HepG2 (cell line): ENCODE measurements at regions not wholly inside any gene's neighbourhood (a gene's known extent, or its start where the extent isn't known, plus 50 kb on each side); places are given as distances from the start of the nearest gene placed in this dataset.

Experiments used
- POLR2A ChIP-seq, 2 experiments: IDR thresholded peaks; 2 replicates each; pipeline ENCODE4 v1.6.1; 2011; ENCODE audit warnings: low read depth in 2 of 2, low read length in 2 of 2, mild to moderate bottlenecking in 1 of 2, moderate library complexity in 1 of 2; ENCODE audit not compliant: insufficient read depth in 1 of 2
- SIN3B ChIP-seq: fragments of 150-350 bp; IDR thresholded peaks from 2 replicates; pipeline ENCODE4 v1.6.1; 2014; ENCODE audit warnings: low read length
- SRSF9 ChIP-seq: fragments of 200-400 bp; formaldehyde crosslinking; IDR thresholded peaks from 2 replicates; pipeline ENCODE4 v1.6.1; 2018; ENCODE audit warnings: borderline replicate concordance, mild to moderate bottlenecking, low read depth, low read length; ENCODE audit not compliant: insufficient read depth, poor library complexity, severe bottlenecking
- ZNF34 ChIP-seq: sonication (generic); formaldehyde crosslinking; IDR thresholded peaks from 2 replicates; pipeline ENCODE4 v1.4.0; 2020; ENCODE audit warnings: mild to moderate bottlenecking, missing genetic modification reagents, borderline replicate concordance
- TF ChIP-seq, protein P1 (sequence below): sonication (generic); formaldehyde crosslinking; IDR thresholded peaks from 2 replicates; pipeline ENCODE4 v1.5.0; 2020; ENCODE audit warnings: mild to moderate bottlenecking, missing genetic modification reagents, moderate library complexity
- TF ChIP-seq, protein P2 (sequence below): sonication (generic); formaldehyde crosslinking; IDR thresholded peaks from 2 replicates; pipeline ENCODE4 v1.8.0; 2022; ENCODE audit warnings: missing genetic modification reagents, mild to moderate bottlenecking, borderline replicate concordance

DNA sequence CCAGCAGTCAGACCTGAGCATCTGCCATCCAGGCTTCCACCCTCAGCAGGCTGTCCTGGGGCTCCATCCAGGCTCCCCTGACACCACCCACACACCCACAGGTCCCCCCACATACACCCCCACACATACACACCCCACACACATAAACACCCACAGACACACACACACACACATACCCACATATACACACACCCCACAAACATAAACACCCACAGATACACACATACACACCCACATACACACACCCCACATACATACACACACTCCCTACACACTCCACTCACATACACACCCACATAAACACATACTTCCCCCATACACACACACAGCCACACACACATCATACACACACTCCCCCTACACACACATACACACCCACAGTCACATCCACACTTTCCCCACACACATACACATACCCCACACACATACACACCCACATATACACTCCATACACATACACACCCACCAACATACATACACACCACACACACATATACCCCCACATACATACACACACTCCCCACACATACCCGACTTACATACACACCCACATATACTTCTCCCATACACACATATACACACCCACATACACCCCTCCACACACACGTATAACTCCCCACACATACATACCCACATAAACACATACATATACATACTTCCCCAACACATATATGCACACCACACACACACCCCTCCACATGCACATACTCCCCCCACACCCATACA lies 183.3 kb upstream of the ETAA1 start:
- no peak for TF ChIP-seq SRSF9
- no peak for TF ChIP-seq POLR2A (IDR thresholded peaks at IDR 0.05; ENCODE audit: insufficient read depth in 1 of 2, low read depth in 2 of 2, low read length in 2 of 2)
- TF ChIP-seq, protein P1, sequence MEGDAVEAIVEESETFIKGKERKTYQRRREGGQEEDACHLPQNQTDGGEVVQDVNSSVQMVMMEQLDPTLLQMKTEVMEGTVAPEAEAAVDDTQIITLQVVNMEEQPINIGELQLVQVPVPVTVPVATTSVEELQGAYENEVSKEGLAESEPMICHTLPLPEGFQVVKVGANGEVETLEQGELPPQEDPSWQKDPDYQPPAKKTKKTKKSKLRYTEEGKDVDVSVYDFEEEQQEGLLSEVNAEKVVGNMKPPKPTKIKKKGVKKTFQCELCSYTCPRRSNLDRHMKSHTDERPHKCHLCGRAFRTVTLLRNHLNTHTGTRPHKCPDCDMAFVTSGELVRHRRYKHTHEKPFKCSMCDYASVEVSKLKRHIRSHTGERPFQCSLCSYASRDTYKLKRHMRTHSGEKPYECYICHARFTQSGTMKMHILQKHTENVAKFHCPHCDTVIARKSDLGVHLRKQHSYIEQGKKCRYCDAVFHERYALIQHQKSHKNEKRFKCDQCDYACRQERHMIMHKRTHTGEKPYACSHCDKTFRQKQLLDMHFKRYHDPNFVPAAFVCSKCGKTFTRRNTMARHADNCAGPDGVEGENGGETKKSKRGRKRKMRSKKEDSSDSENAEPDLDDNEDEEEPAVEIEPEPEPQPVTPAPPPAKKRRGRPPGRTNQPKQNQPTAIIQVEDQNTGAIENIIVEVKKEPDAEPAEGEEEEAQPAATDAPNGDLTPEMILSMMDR (CRISPR knock-in tag), result no peak
- no peak for TF ChIP-seq ZNF34 (CRISPR knock-in tag)
- no peak for TF ChIP-seq SIN3B
- TF ChIP-seq, protein P2, sequence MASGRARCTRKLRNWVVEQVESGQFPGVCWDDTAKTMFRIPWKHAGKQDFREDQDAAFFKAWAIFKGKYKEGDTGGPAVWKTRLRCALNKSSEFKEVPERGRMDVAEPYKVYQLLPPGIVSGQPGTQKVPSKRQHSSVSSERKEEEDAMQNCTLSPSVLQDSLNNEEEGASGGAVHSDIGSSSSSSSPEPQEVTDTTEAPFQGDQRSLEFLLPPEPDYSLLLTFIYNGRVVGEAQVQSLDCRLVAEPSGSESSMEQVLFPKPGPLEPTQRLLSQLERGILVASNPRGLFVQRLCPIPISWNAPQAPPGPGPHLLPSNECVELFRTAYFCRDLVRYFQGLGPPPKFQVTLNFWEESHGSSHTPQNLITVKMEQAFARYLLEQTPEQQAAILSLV, result no peak
